CD4-positive, alpha-beta memory T cell (primary cell): ENCODE measurements at regions not wholly inside any gene's neighbourhood (a gene's known extent, or its start where the extent isn't known, plus 50 kb on each side); places are given as distances from the start of the nearest gene placed in this dataset.
A peak's percentile ranks its signal among the peaks of the same experiment; 100 is the strongest.

Source experiments
- CTCF ChIA-PET: fragments of 350-600 bp; sonication (Branson Sonifier 250); formaldehyde crosslinking; loops from one replicate; lab custom pipeline; 2021; ENCODE audit warnings: inconsistent platforms; ENCODE audit not compliant: partially characterized antibody; lab: Charles Lee
- POLR2A ChIA-PET: fragments of 350-600 bp; sonication (Branson Sonifier 250); formaldehyde crosslinking; loops from one replicate; lab custom pipeline; 2021; ENCODE audit not compliant: partially characterized antibody; lab: Charles Lee
- DNase-seq, 5 donors: peaks; one replicate each; pipeline versions ENCODE4 v3.0.0 to v3.0.0-alpha.2; 2020 to 2022; ENCODE audit warnings: mixed read lengths in 1 of 5
- H3K27ac ChIP-seq: one replicate; pipeline ENCODE4 v1.7.0; 2013; ENCODE audit warnings: low read depth, low read length
- H3K27me3 ChIP-seq: 2 replicates; pipeline ENCODE4 v1.7.0; 2013; ENCODE audit warnings: mild to moderate bottlenecking, low read length, moderate library complexity; ENCODE audit not compliant: insufficient read depth
- H3K36me3 ChIP-seq: 2 replicates; pipeline ENCODE4 v1.7.0; 2013; ENCODE audit warnings: mild to moderate bottlenecking, low read length, moderate library complexity; ENCODE audit not compliant: insufficient read depth
- H3K4me1 ChIP-seq: 2 replicates; pipeline ENCODE4 v1.7.0; 2013; ENCODE audit warnings: mild to moderate bottlenecking, low read length, moderate library complexity; ENCODE audit not compliant: insufficient read depth
- H3K4me3 ChIP-seq, 2 donors: one replicate each; pipeline ENCODE4 v1.7.0; 2013; ENCODE audit warnings: low read length in 2 of 2, mild to moderate bottlenecking in 1 of 2
- H3K9me3 ChIP-seq, 2 donors: one replicate each; pipeline ENCODE4 v1.7.0; 2013; ENCODE audit warnings: low read length in 2 of 2, control low read depth in 1 of 2; ENCODE audit not compliant: control insufficient read depth in 1 of 2
- H3K27ac Mint-ChIP-seq, 7 donors: one replicate each; pipeline ENCODE4 v1.8.0; 2020 to 2021; ENCODE audit warnings: mixed read lengths in 7 of 7, mild to moderate bottlenecking in 6 of 7, inconsistent platforms in 3 of 7, moderate library complexity in 3 of 7
- H3K27me3 Mint-ChIP-seq, 2 donors: one replicate each; pipeline ENCODE4 v1.8.0; 2020 to 2021; ENCODE audit warnings: mixed read lengths in 2 of 2
- H3K36me3 Mint-ChIP-seq, 2 donors: one replicate each; pipeline ENCODE4 v1.8.0; 2020 to 2021; ENCODE audit warnings: mixed read lengths in 2 of 2, inconsistent platforms in 1 of 2, mild to moderate bottlenecking in 1 of 2
- H3K4me1 Mint-ChIP-seq, 4 donors: one replicate each; pipeline ENCODE4 v1.8.0; 2020 to 2021; ENCODE audit warnings: mixed read lengths in 4 of 4, mild to moderate bottlenecking in 1 of 4
- H3K4me3 Mint-ChIP-seq, 8 donors: one replicate each; pipeline ENCODE4 v1.8.0; 2020 to 2021; ENCODE audit warnings: mixed read lengths in 8 of 8, mild to moderate bottlenecking in 7 of 8, moderate library complexity in 6 of 8, inconsistent platforms in 3 of 8
- H3K9me3 Mint-ChIP-seq, 8 donors: one replicate each; pipeline ENCODE4 v1.8.0; 2020 to 2021; ENCODE audit warnings: mixed read lengths in 8 of 8, mild to moderate bottlenecking in 5 of 8, inconsistent platforms in 3 of 8, moderate library complexity in 1 of 8
- intact Hi-C: fragments of 100-400 bp; cut with micrococcal nuclease; formaldehyde crosslinking; loops from one replicate; pipeline ENCODE4 v1.15.1; 2023

- DNase-seq: no peak
- H3K27ac Mint-ChIP-seq: peak overlapping the region in 5 of 7 donors; percentile 7 to 79 (median 73)
- no peaks in the 10 kb centered on the region for H3K27me3 Mint-ChIP-seq
- intact Hi-C loops: no loop called here
- H3K27me3 ChIP-seq: no peaks in the 10 kb centered on the region
- ChIA-PET POLR2A (interaction anchor here (1.0 to 1.3 kb wide), 2 partner anchors 9 to 12 kb away, joined by 3 to 6 read pairs; no protein-coding TSS in a partner anchor), CTCF (interaction anchor here (1.4 kb wide), 1 partner anchor 394 kb away, joined by 3 read pairs; no protein-coding TSS in a partner anchor)
- H3K4me1 Mint-ChIP-seq: peaks cover 14 to 43% (median 29%) of the 10 kb centered on the region in 4 donors
- H3K36me3 Mint-ChIP-seq: peaks cover 0 to 6% of the 10 kb centered on the region in 2 donors
- no peak overlapping the region for H3K4me3 ChIP-seq
- no peaks in the 10 kb centered on the region for H3K9me3 ChIP-seq
- H3K27ac ChIP-seq: no peak overlapping the region
- peak overlapping the region in 5 of 8 donors; percentile 44 to 83 (median 59) for H3K4me3 Mint-ChIP-seq
- no peaks in the 10 kb centered on the region for H3K36me3 ChIP-seq
- H3K4me1 ChIP-seq: peaks cover 34% of the 10 kb centered on the region
- H3K9me3 Mint-ChIP-seq: peaks cover 0 to 12% (median 5%) of the 10 kb centered on the region in 8 donors
These were observed 177.4 kb upstream of the PPP1R2C start for GRCh38 chrX:42955349-42955748.

GRCh38 chrX:42967681-42968300, 189.8 kb upstream of the PPP1R2C start:
- no peaks in the 10 kb centered on the region for H3K9me3 ChIP-seq
- CTCF ChIA-PET: no interaction called here
- Mint-ChIP-seq H3K27me3 (no peaks in the 10 kb centered on the region), H3K4me1 (peaks cover 0 to 4% (median 0%) of the 10 kb centered on the region in 4 donors), H3K36me3 (no peaks in the 10 kb centered on the region), H3K4me3 (no peak overlapping the region), H3K27ac (no peak overlapping the region), H3K9me3 (peaks cover 0 to 7% (median 1%) of the 10 kb centered on the region in 8 donors)
- DNase-seq: no peak
- H3K36me3 ChIP-seq: no peaks in the 10 kb centered on the region
- intact Hi-C loops: no loop called here
- H3K27me3 ChIP-seq: no peaks in the 10 kb centered on the region
- no peaks in the 10 kb centered on the region for H3K4me1 ChIP-seq
- POLR2A ChIA-PET: interaction anchor here (1.3 kb wide), 1 partner anchor 18 kb away, joined by 4 read pairs; no protein-coding TSS in a partner anchor
- no peak overlapping the region for H3K4me3 ChIP-seq
- no peak overlapping the region for H3K27ac ChIP-seq

GRCh38 chrX:42973321-42973720, 195.4 kb upstream of the PPP1R2C start:
- Histone ChIP-seq H3K27ac (no peak overlapping the region), H3K36me3 (no peaks in the 10 kb centered on the region), H3K9me3 (no peaks in the 10 kb centered on the region), H3K4me3 (no peak overlapping the region), H3K27me3 (no peaks in the 10 kb centered on the region), H3K4me1 (peaks cover 6% of the 10 kb centered on the region)
- H3K36me3 Mint-ChIP-seq: peaks cover 0 to 4% of the 10 kb centered on the region in 2 donors
- POLR2A ChIA-PET: no interaction called here
- H3K4me3 Mint-ChIP-seq: no peak overlapping the region
- H3K9me3 Mint-ChIP-seq: peaks cover 0 to 7% (median 0%) of the 10 kb centered on the region in 8 donors
- CTCF ChIA-PET: no interaction called here
- peaks cover 0 to 11% (median 6%) of the 10 kb centered on the region in 4 donors for H3K4me1 Mint-ChIP-seq
- intact Hi-C loops: no loop called here
- DNase-seq: no peak
- H3K27ac Mint-ChIP-seq: no peak overlapping the region
- H3K27me3 Mint-ChIP-seq: no peaks in the 10 kb centered on the region

GRCh38 chrX:42975906-42976305, 197.9 kb upstream of the PPP1R2C start:
- no peak overlapping the region for H3K4me3 ChIP-seq
- no peak overlapping the region for H3K27ac ChIP-seq
- H3K36me3 ChIP-seq: no peaks in the 10 kb centered on the region
- H3K4me1 Mint-ChIP-seq: peaks cover 0 to 11% (median 6%) of the 10 kb centered on the region in 4 donors
- no peak for DNase-seq
- intact Hi-C loops: no loop called here
- ChIA-PET CTCF (no interaction called here), POLR2A (no interaction called here)
- H3K4me1 ChIP-seq: peaks cover 6% of the 10 kb centered on the region
- no peaks in the 10 kb centered on the region for H3K9me3 ChIP-seq
- no peak overlapping the region for H3K4me3 Mint-ChIP-seq
- no peaks in the 10 kb centered on the region for H3K27me3 Mint-ChIP-seq
- no peaks in the 10 kb centered on the region for H3K27me3 ChIP-seq
- H3K9me3 Mint-ChIP-seq: peaks cover 0 to 5% (median 0%) of the 10 kb centered on the region in 8 donors
- H3K36me3 Mint-ChIP-seq: peaks cover 0 to 4% of the 10 kb centered on the region in 2 donors
- no peak overlapping the region for H3K27ac Mint-ChIP-seq

- Histone ChIP-seq H3K36me3 (no peaks in the 10 kb centered on the region), H3K27ac (no peak overlapping the region), H3K9me3 (no peaks in the 10 kb centered on the region), H3K4me3 (no peak overlapping the region), H3K27me3 (no peaks in the 10 kb centered on the region), H3K4me1 (peaks cover 6% of the 10 kb centered on the region)
- H3K4me3 Mint-ChIP-seq: peak overlapping the region in 1 of 8 donors; percentile 1
- ChIA-PET POLR2A (no interaction called here), CTCF (no interaction called here)
- H3K36me3 Mint-ChIP-seq: peaks cover 0 to 4% of the 10 kb centered on the region in 2 donors
- peaks cover 0 to 11% (median 6%) of the 10 kb centered on the region in 4 donors for H3K4me1 Mint-ChIP-seq
- no peak for DNase-seq
- no peaks in the 10 kb centered on the region for H3K27me3 Mint-ChIP-seq
- intact Hi-C loops: no loop called here
- peak overlapping the region in 1 of 7 donors; percentile 2 for H3K27ac Mint-ChIP-seq
- H3K9me3 Mint-ChIP-seq: peaks cover 0 to 5% (median 0%) of the 10 kb centered on the region in 8 donors
These were observed 198.9 kb upstream of the PPP1R2C start for GRCh38 chrX:42976746-42977366.

GRCh38 chrX:42978655-42979379, 200.9 kb upstream of the PPP1R2C start:
- Histone ChIP-seq H3K4me3 (no peak overlapping the region), H3K27ac (no peak overlapping the region), H3K27me3 (no peaks in the 10 kb centered on the region), H3K36me3 (no peaks in the 10 kb centered on the region), H3K4me1 (peaks cover 6% of the 10 kb centered on the region), H3K9me3 (no peaks in the 10 kb centered on the region)
- ChIA-PET CTCF (no interaction called here), POLR2A (interaction anchor here (1.0 kb wide), 1 partner anchor 32 kb away, joined by 3 read pairs; no protein-coding TSS in a partner anchor)
- Mint-ChIP-seq H3K27me3 (no peaks in the 10 kb centered on the region), H3K36me3 (peaks cover 0 to 3% of the 10 kb centered on the region in 2 donors), H3K4me1 (peaks cover 0 to 11% (median 6%) of the 10 kb centered on the region in 4 donors), H3K27ac (no peak overlapping the region), H3K9me3 (peaks cover 0 to 5% (median 0%) of the 10 kb centered on the region in 8 donors), H3K4me3 (peak overlapping the region in 1 of 8 donors; percentile 10)
- no peak for DNase-seq
- intact Hi-C loops: no loop called here

GRCh38 chrX:42988700-42989099, 210.7 kb upstream of the PPP1R2C start:
- H3K27ac ChIP-seq: no peak overlapping the region
- H3K9me3 Mint-ChIP-seq: peaks cover 0 to 2% (median 0%) of the 10 kb centered on the region in 8 donors
- peaks cover 0 to 7% (median under 1%) of the 10 kb centered on the region in 4 donors for H3K4me1 Mint-ChIP-seq
- POLR2A ChIA-PET: no interaction called here
- H3K36me3 Mint-ChIP-seq: no peaks in the 10 kb centered on the region
- no peaks in the 10 kb centered on the region for H3K36me3 ChIP-seq
- no peaks in the 10 kb centered on the region for H3K9me3 ChIP-seq
- H3K4me3 Mint-ChIP-seq: no peak overlapping the region
- H3K27me3 ChIP-seq: no peaks in the 10 kb centered on the region
- no peak for DNase-seq
- no peaks in the 10 kb centered on the region for H3K27me3 Mint-ChIP-seq
- H3K27ac Mint-ChIP-seq: no peak overlapping the region
- H3K4me3 ChIP-seq: no peak overlapping the region
- intact Hi-C loops: no loop called here
- no peaks in the 10 kb centered on the region for H3K4me1 ChIP-seq
- CTCF ChIA-PET: no interaction called here
